KG1 (cell line): ENCODE measurements at regions not wholly inside any gene's neighbourhood (a gene's known extent, or its start where the extent isn't known, plus 50 kb on each side); places are given as distances from the start of the nearest gene placed in this dataset.

Experiments
- DNase-seq: peaks from one replicate; lab custom pipeline; 2025; lab: John Stamatoyannopoulos, UW

- DNase-seq, result no peak
Observed at GRCh38 chr3:31427623-31428022, 105.1 kb upstream of the STT3B start.

- no peak for DNase-seq
Observed at GRCh38 chr3:31431321-31431720, 101.4 kb upstream of the STT3B start.

- no peak for DNase-seq
Observed at GRCh38 chr3:31432897-31433678, 99.6 kb upstream of the STT3B start.

- no peak for DNase-seq
Observed at GRCh38 chr3:31433679-31433992, 99.1 kb upstream of the STT3B start.

GRCh38 chr3:31434819-31435218 lies 97.9 kb upstream of the STT3B start:
- no peak for DNase-seq

GRCh38 chr3:31436830-31437229 lies 95.9 kb upstream of the STT3B start:
- no peak for DNase-seq

- DNase-seq, result no peak
Observed at GRCh38 chr3:31438742-31439141, 94.0 kb upstream of the STT3B start.

GRCh38 chr3:31439890-31440750 lies 92.6 kb upstream of the STT3B start:
- no peak for DNase-seq

- no peak for DNase-seq
Observed at GRCh38 chr3:31440878-31441277, 91.8 kb upstream of the STT3B start.

GRCh38 chr3:31442755-31443154 lies 90.0 kb upstream of the STT3B start:
- DNase-seq, result no peak

GRCh38 chr3:31444220-31445142 lies 88.2 kb upstream of the STT3B start:
- no peak for DNase-seq

GRCh38 chr3:31445701-31446100 lies 87.0 kb upstream of the STT3B start:
- DNase-seq, result no peak

- no peak for DNase-seq
Observed at GRCh38 chr3:31448035-31448881, 84.5 kb upstream of the STT3B start.

- no peak for DNase-seq
Observed at GRCh38 chr3:31448882-31449243, 83.9 kb upstream of the STT3B start.

- no peak for DNase-seq
Observed at GRCh38 chr3:31449318-31449717, 83.4 kb upstream of the STT3B start.

- no peak for DNase-seq
Observed at GRCh38 chr3:31450345-31450744, 82.4 kb upstream of the STT3B start.

GRCh38 chr3:31452495-31453106 lies 80.1 kb upstream of the STT3B start:
- DNase-seq, result no peak

GRCh38 chr3:31453430-31453829 lies 79.3 kb upstream of the STT3B start:
- DNase-seq, result no peak

GRCh38 chr3:31455524-31455923 lies 77.2 kb upstream of the STT3B start:
- DNase-seq, result no peak

- DNase-seq, result peak; percentile 33
Observed at GRCh38 chr3:31456373-31456772, 76.4 kb upstream of the STT3B start.

- no peak for DNase-seq
Observed at GRCh38 chr3:31461426-31461825, 71.3 kb upstream of the STT3B start.
